IMR-90 (cell line): ENCODE measurements at regions not wholly inside any gene's neighbourhood (a gene's known extent, or its start where the extent isn't known, plus 50 kb on each side); places are given as distances from the start of the nearest gene placed in this dataset.

ENCODE experiments used
- ATAC-seq: fragments of 200-7000 bp; cut with Tn5 transposase; 2 replicates; pipeline ENCODE4 v1.9.1; 2020; ENCODE audit warnings: low read depth, mild to moderate bottlenecking, moderate library complexity
- BruUV-seq: library from RNA; stranded (reverse); fragments of 400-500 nt; replicated peaks from 2 replicates; lab custom pipeline; 2021; lab: Mats Ljungman, UMichigan
- CTCF ChIA-PET: fragments of 300-600 bp; formaldehyde crosslinking; extraction: SDS; loops from one replicate; lab custom pipeline; 2021; ENCODE audit warnings: antibody characterized with exemption; lab: Yijun Ruan, JAX
- POLR2A ChIA-PET: fragments of 300-600 bp; sonication (Branson Sonifier 250); formaldehyde crosslinking; loops from one replicate; lab custom pipeline; 2022; ENCODE audit warnings: antibody characterized with exemption; ENCODE audit not compliant: unreplicated experiment; lab: Charles Lee
- DNase-seq: peaks from one replicate; pipeline ENCODE4 v3.0.0; 2013
- H2AFZ ChIP-seq: replicated peaks from 2 replicates; pipeline ENCODE3; 2013; ENCODE audit warnings: low read length, mild to moderate bottlenecking; ENCODE audit not compliant: poor library complexity
- H2AK5ac ChIP-seq: 2 replicates; pipeline ENCODE4 v1.6.1; 2013; ENCODE audit warnings: low read depth, low read length, inconsistent platforms
- H2AK9ac ChIP-seq: replicated peaks from 2 replicates; pipeline ENCODE3; 2013; ENCODE audit warnings: mild to moderate bottlenecking, low read depth, low read length, moderate library complexity; ENCODE audit not compliant: poor library complexity
- H2BK120ac ChIP-seq: 2 replicates; pipeline ENCODE4 v1.6.1; 2013; ENCODE audit warnings: low read depth, low read length, inconsistent platforms
- H2BK15ac ChIP-seq: 3 replicates; pipeline ENCODE4 v1.6.1; 2013; ENCODE audit warnings: low read depth, low read length, inconsistent platforms
- H2BK20ac ChIP-seq: 2 replicates; pipeline ENCODE4 v1.6.1; 2013; ENCODE audit warnings: low read depth, mild to moderate bottlenecking, inconsistent platforms, low read length, moderate library complexity
- H2BK5ac ChIP-seq: 2 replicates; pipeline ENCODE4 v1.6.1; 2013; ENCODE audit warnings: mild to moderate bottlenecking, low read depth, low read length, inconsistent platforms; ENCODE audit not compliant: poor library complexity, severe bottlenecking
- H3K14ac ChIP-seq: replicated peaks from 2 replicates; pipeline ENCODE4 v1.6.1; 2013; ENCODE audit warnings: low read depth, low read length, inconsistent platforms
- H3K18ac ChIP-seq: 2 replicates; pipeline ENCODE4 v1.6.1; 2013; ENCODE audit warnings: low read depth, low read length, control low read depth
- H3K23ac ChIP-seq: 2 replicates; pipeline ENCODE4 v1.6.1; 2013; ENCODE audit warnings: low read depth, low read length, inconsistent platforms
- H3K27ac ChIP-seq: 2 replicates; pipeline ENCODE4 v1.5.1; 2013; ENCODE audit warnings: mild to moderate bottlenecking, control low read depth, low read length; ENCODE audit not compliant: insufficient read depth
- H3K27me3 ChIP-seq: 2 replicates; pipeline ENCODE4 v1.6.1; 2013; ENCODE audit warnings: low read length; ENCODE audit not compliant: control insufficient read depth, insufficient read depth
- H3K36me3 ChIP-seq: 2 replicates; pipeline ENCODE4 v1.6.1; 2013; ENCODE audit warnings: low read length, mixed read lengths; ENCODE audit not compliant: control insufficient read depth, insufficient read depth
- H3K4ac ChIP-seq: 2 replicates; pipeline ENCODE4 v1.6.1; 2013; ENCODE audit warnings: low read depth, low read length, inconsistent platforms
- H3K4me1 ChIP-seq: 2 replicates; pipeline ENCODE4 v1.6.1; 2013; ENCODE audit warnings: low read length, mixed read lengths; ENCODE audit not compliant: control insufficient read depth, insufficient read depth
- H3K4me2 ChIP-seq: 2 replicates; pipeline ENCODE4 v1.6.1; 2013; ENCODE audit warnings: low read depth, mild to moderate bottlenecking, control low read depth, low read length, moderate library complexity
- H3K4me3 ChIP-seq: 2 replicates; pipeline ENCODE4 v1.5.1; 2013; ENCODE audit warnings: low read depth, mild to moderate bottlenecking, control low read depth, low read length, moderate library complexity; ENCODE audit not compliant: insufficient read depth
- H3K56ac ChIP-seq: 2 replicates; pipeline ENCODE4 v1.6.1; 2013; ENCODE audit warnings: low read length, inconsistent platforms; ENCODE audit not compliant: insufficient read depth; ENCODE audit errors: extremely low read depth
- H3K79me1 ChIP-seq, 2 experiments: 2 replicates each; pipeline ENCODE4 v1.6.1; 2013; ENCODE audit warnings: low read length in 2 of 2, inconsistent platforms in 1 of 2, low read depth in 1 of 2
- H3K9ac ChIP-seq: 2 replicates; pipeline ENCODE4 v1.6.1; 2013; ENCODE audit warnings: low read depth, low read length, control low read depth
- H3K9me1 ChIP-seq: 2 replicates; pipeline ENCODE4 v1.6.1; 2013; ENCODE audit warnings: low read length, inconsistent platforms; ENCODE audit not compliant: insufficient read depth
- H3K9me3 ChIP-seq: 2 replicates; pipeline ENCODE4 v1.6.1; 2013; ENCODE audit warnings: low read length; ENCODE audit not compliant: control insufficient read depth, insufficient read depth
- H4K20me1 ChIP-seq: 2 replicates; pipeline ENCODE4 v1.6.1; 2013; ENCODE audit warnings: low read length, inconsistent platforms; ENCODE audit not compliant: insufficient read depth
- H4K5ac ChIP-seq: 2 replicates; pipeline ENCODE4 v1.6.1; 2013; ENCODE audit warnings: mild to moderate bottlenecking, low read depth, low read length, control low read depth
- H4K8ac ChIP-seq, 2 experiments: 2 replicates each; pipeline ENCODE4 v1.6.1; 2013; ENCODE audit warnings: low read depth in 2 of 2, low read length in 2 of 2, control low read depth in 1 of 2, inconsistent platforms in 1 of 2
- H4K91ac ChIP-seq: 2 replicates; pipeline ENCODE4 v1.6.1; 2013; ENCODE audit warnings: low read depth, low read length, inconsistent platforms; ENCODE audit not compliant: insufficient read depth
- CEBPB ChIP-seq: IDR thresholded peaks from 2 replicates; pipeline ENCODE4 v1.6.1; 2012; ENCODE audit warnings: low read depth, low read length, improper control_type of control experiment
- CHD1 ChIP-seq: IDR thresholded peaks from 2 replicates; pipeline ENCODE4 v1.6.1; 2012; ENCODE audit warnings: low read depth, low read length, improper control_type of control experiment
- CTCF ChIP-seq: conservative IDR thresholded peaks from 2 replicates; pipeline ENCODE4 v1.5.1; 2012; ENCODE audit warnings: mild to moderate bottlenecking, low read depth, low read length, improper control_type of control experiment
- FOS ChIP-seq: fragments of 150-350 bp; IDR thresholded peaks from 2 replicates; pipeline ENCODE4 v1.6.1; 2016; ENCODE audit warnings: low read depth, low read length
- NFE2L2 ChIP-seq: fragments of 150-350 bp; IDR thresholded peaks from 2 replicates; pipeline ENCODE4 v1.6.1; 2016; ENCODE audit warnings: low read depth, mild to moderate bottlenecking, low read length
- POLR2A ChIP-seq: IDR thresholded peaks from 2 replicates; pipeline ENCODE4 v1.6.1; 2012; ENCODE audit warnings: mild to moderate bottlenecking, low read depth, low read length
- RAD21 ChIP-seq: IDR thresholded peaks from 2 replicates; pipeline ENCODE4 v1.6.1; 2012; ENCODE audit warnings: low read length, improper control_type of control experiment
- WGBS, 2 experiments: methylation state at CpG; one replicate each; pipeline versions ENCODE4 v1.1.5 to v1.1.7; 2013; ENCODE audit warnings: missing lambda C conversion rate in 2 of 2; ENCODE audit not compliant: insufficient read length in 1 of 2; ENCODE audit errors: extremely low coverage in 2 of 2; 5-methylcytosine and 5-hydroxymethylcytosine counted together
- dilution Hi-C: fragments of 300-500 bp; cut with HindIII; formaldehyde crosslinking; loops from one replicate; pipeline ENCODE4 v1.14.3; 2018; ENCODE audit warnings: low sequenced_read_pairs; ENCODE audit not compliant: unreplicated experiment
- in situ Hi-C: fragments of 300-500 bp; cut with MboI; formaldehyde crosslinking; loops from 3 replicates; pipeline ENCODE4 v1.14.3; 2019; ENCODE audit warnings: low sequenced_read_pairs, inconsistent platforms, mixed read lengths
- intact Hi-C: fragments of 100-400 bp; cut with micrococcal nuclease; formaldehyde crosslinking; loops from 2 replicates; pipeline ENCODE4 v1.10.0; 2022
- TF ChIP-seq, protein P1 (sequence below): fragments of 150-350 bp; IDR thresholded peaks from 2 replicates; pipeline ENCODE4 v1.6.1; 2017; ENCODE audit warnings: mild to moderate bottlenecking, antibody characterized with exemption, low read length, low read depth

DNA sequence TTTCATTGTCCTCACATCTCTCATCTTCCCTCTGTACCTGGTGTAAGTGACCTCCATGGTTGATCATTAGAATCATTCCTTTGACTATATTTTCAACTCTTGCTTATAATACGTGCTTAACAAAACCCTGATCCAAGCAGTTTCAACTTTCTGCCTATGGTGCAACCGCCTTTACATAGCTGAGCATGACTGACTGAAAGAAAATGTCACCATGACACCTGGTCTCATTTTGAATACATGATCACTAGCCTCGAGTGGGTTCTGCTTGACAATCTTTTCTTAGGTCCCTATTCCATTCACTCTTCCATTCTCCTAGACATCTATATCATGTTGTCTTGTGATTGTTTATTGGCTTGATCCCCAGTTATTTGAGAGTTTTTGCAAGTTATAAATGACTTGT lies 78.9 kb upstream of the STAM2 start:
- no peak overlapping the region for H2BK120ac ChIP-seq
- H3K23ac ChIP-seq, result no peak overlapping the region
- H3K79me1 ChIP-seq, result no peaks in the 10 kb centered on the region
- no peak overlapping the region for H2AK9ac ChIP-seq
- ChIA-PET CTCF (no interaction called here), POLR2A (no interaction called here)
- no peak overlapping the region for H4K8ac ChIP-seq
- in situ Hi-C loops, result no loop called here
- dilution Hi-C loops, result no loop called here
- H3K4ac ChIP-seq, result no peak overlapping the region
- no peak overlapping the region for H3K18ac ChIP-seq
- intact Hi-C loops, result no loop called here
- no peaks in the 10 kb centered on the region for H3K9me3 ChIP-seq
- no peaks in the 10 kb centered on the region for H4K20me1 ChIP-seq
- no peaks in the 10 kb centered on the region for H3K9me1 ChIP-seq
- no peak overlapping the region for H2BK5ac ChIP-seq
- BruUV-seq, result no TSS peak
- no peak overlapping the region for H3K14ac ChIP-seq
- DNase-seq, result no peak
- no peak overlapping the region for H2AK5ac ChIP-seq
- H3K56ac ChIP-seq, result no peak overlapping the region
- no peak overlapping the region for H3K4me2 ChIP-seq
- no peaks in the 10 kb centered on the region for H3K4me1 ChIP-seq
- H3K27me3 ChIP-seq, result peaks cover 7% of the 10 kb centered on the region
- ATAC-seq, result no peak
- H4K5ac ChIP-seq, result no peak overlapping the region
- H2AFZ ChIP-seq, result no peak overlapping the region
- no peak overlapping the region for H2BK20ac ChIP-seq
- no peak overlapping the region for H4K91ac ChIP-seq
- 94% methylated on average over 2 of the region's 3 CpGs; no CpG with 5 or more reads in 1 of the 2 experiments for WGBS, 2 experiments
- H3K36me3 ChIP-seq, result no peaks in the 10 kb centered on the region
- no peak overlapping the region for H3K27ac ChIP-seq
- no peak overlapping the region for H2BK15ac ChIP-seq
- no peak overlapping the region for H3K9ac ChIP-seq
- H3K4me3 ChIP-seq, result no peak overlapping the region
- no peak for TF ChIP-seq RAD21
- TF ChIP-seq, protein P1, sequence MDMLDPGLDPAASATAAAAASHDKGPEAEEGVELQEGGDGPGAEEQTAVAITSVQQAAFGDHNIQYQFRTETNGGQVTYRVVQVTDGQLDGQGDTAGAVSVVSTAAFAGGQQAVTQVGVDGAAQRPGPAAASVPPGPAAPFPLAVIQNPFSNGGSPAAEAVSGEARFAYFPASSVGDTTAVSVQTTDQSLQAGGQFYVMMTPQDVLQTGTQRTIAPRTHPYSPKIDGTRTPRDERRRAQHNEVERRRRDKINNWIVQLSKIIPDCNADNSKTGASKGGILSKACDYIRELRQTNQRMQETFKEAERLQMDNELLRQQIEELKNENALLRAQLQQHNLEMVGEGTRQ, result no peak
- TF ChIP-seq POLR2A, result no peak
- no peak for TF ChIP-seq FOS
- no peak for TF ChIP-seq CHD1
- TF ChIP-seq CTCF, result no peak
- no peak for TF ChIP-seq CEBPB
- no peak for TF ChIP-seq NFE2L2
